DMS153 (cell line): ENCODE measurements at regions not wholly inside any gene's neighbourhood (a gene's known extent, or its start where the extent isn't known, plus 50 kb on each side); places are given as distances from the start of the nearest gene placed in this dataset.

Source experiments
- DNase-seq: peaks from one replicate; lab custom pipeline; 2025; lab: John Stamatoyannopoulos, UW

GRCh38 chr9:90099262-90099963 is 494.6 kb downstream of the GADD45G start:
- DNase-seq = peak; percentile 77

GRCh38 chr9:90100014-90100413 is 495.2 kb downstream of the GADD45G start:
- no peak for DNase-seq

- peak; percentile 89 for DNase-seq
These were observed 497.6 kb downstream of the GADD45G start for GRCh38 chr9:90102292-90102901.

- DNase-seq = no peak
These were observed 499.0 kb downstream of the GADD45G start for GRCh38 chr9:90103771-90104170.

GRCh38 chr9:90105773-90106172 is 501.0 kb downstream of the GADD45G start:
- DNase-seq = no peak

GRCh38 chr9:90107040-90107725 is 502.4 kb downstream of the GADD45G start:
- peak; percentile 94 for DNase-seq

GRCh38 chr9:90107726-90108655 is 503.2 kb downstream of the GADD45G start:
- DNase-seq = no peak

- no peak for DNase-seq
These were observed 508.0 kb downstream of the GADD45G start for GRCh38 chr9:90112788-90113187.

GRCh38 chr9:90114641-90115425 is 510.0 kb downstream of the GADD45G start:
- no peak for DNase-seq

GRCh38 chr9:90121762-90122161 is 517.0 kb downstream of the GADD45G start:
- no peak for DNase-seq

GRCh38 chr9:90124961-90125360 is 517.7 kb downstream of the DIRAS2 start:
- peak; percentile 36 for DNase-seq

GRCh38 chr9:90127923-90128322 is 514.7 kb downstream of the DIRAS2 start:
- DNase-seq = no peak

GRCh38 chr9:90128587-90129190 is 513.9 kb downstream of the DIRAS2 start:
- no peak for DNase-seq

GRCh38 chr9:90129446-90129845 is 513.2 kb downstream of the DIRAS2 start:
- DNase-seq = no peak

GRCh38 chr9:90131568-90131967 is 511.1 kb downstream of the DIRAS2 start:
- no peak for DNase-seq

- DNase-seq = no peak
These were observed 509.8 kb downstream of the DIRAS2 start for GRCh38 chr9:90132866-90133265.

GRCh38 chr9:90137801-90138200 is 504.8 kb downstream of the DIRAS2 start:
- peak; percentile 52 for DNase-seq

- no peak for DNase-seq
These were observed 502.3 kb downstream of the DIRAS2 start for GRCh38 chr9:90140131-90140818.

GRCh38 chr9:90141723-90142122 is 500.9 kb downstream of the DIRAS2 start:
- DNase-seq = peak; percentile 38

GRCh38 chr9:90142580-90142979 is 500.0 kb downstream of the DIRAS2 start:
- DNase-seq = peak; percentile 79
